ENCODE measurements at regions not wholly inside any gene's neighbourhood (a gene's known extent, or its start where the extent isn't known, plus 50 kb on each side); places are given as distances from the start of the nearest gene placed in this dataset.
"Not testable (repeated sequence)": the region's sequence is repeated elsewhere in the genome, so short reads cannot be mapped to it uniquely, and the experiment has no call there.

DNA sequence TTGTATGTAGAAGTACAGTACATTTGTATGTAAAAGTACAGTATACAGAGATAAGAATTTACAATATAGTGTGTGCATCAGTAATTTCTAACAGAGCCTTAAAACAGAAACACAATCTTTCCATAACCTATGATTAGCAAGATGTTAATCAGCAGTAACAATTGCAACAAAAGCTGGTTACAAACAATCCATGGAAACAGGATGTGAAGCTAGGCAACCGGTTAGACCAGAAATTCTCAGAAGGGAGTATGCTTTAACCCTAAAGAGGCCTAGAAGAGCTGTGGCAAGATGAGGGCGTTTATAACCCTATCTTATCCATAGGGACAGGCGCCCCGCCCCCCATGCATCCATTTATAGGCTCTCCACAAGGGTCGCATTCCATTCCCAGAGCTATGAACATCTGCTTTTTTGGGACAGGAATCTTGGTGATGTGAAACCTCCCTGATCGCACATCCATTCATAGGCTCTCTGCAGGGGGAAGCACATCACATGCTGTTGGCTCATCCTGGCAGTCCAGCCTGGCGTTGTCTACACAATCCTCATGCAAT, 180.3 kb downstream of the PDGFRA start:
- DNase-seq: not testable (repeated sequence)

DNA sequence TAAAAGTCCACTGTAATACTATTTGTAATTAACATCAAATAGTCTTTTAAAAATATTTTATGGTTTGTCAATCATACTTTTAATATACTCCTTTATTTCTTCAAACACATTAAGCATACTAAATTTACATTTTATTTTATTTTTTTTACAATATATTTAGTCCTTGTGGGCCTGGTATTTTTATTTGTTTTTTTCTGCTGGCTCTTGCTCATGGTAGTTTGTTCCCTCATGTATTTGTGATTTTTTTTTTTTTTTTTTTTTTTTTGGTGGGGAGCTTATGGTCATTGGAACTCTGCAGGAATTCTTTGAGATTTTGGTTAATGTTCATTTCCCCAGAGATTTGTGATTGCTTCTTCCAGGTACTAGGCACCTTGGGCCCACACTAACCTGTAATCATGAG, 185.5 kb downstream of the PDGFRA start:
- DNase-seq: no peak

DNA sequence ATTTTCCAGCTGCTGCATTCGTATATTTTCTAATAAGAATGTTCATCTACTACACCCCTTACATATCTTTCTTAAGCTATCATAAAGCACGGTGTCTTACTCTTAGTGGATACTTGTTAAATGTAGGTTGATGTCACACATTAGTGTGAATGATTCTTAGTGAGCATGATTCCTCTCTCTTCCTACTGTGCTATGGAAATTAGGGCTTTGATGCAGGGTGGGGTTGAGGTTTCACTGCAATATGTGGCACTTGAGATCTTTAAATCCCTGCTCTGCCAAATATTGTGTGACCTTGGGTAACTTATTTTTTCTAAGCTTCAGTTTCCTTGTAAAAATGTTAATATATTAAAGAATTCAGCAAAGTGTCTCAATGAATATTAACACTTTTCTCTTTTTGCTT, 188.4 kb downstream of the PDGFRA start:
- DNase-seq: no peak

DNA sequence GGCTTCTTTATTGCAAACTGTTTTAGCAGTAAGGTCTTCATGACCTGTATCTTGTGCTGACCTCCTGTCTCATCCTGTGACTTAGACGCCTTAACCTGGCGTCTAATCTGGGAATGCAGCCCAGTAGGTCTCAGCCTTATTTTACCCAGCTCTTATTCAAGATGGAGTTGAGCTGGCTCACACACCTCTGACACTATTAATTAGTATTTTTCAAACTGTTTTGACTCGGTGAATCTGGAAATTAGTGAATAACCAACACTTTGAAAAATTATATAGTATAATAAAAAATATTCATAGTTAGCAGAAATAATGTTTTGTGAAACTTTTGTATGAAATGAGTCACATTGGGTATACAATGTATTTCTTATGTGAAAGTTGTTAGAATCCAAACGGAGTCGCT, 189.4 kb downstream of the PDGFRA start:
- DNase-seq: no peak

DNA sequence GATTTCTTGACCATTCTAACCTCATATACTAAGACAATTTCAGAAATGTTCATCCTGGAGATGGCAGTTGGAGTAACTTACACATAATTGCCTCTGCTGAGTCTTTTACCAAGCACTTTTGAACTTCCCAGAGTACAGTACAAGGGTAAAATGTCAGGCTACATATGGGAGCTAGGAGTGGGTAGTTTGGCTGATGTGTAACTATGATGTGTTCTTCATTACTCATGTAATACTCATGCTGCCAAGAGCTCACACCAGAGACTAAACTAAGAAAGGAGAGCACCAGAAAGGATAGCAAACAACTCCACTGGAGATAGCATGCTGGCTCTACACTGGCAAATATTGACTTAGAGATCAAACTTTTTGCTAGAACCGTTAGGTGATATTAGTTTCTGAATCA, 194.0 kb downstream of the PDGFRA start:
- DNase-seq: no peak

DNA sequence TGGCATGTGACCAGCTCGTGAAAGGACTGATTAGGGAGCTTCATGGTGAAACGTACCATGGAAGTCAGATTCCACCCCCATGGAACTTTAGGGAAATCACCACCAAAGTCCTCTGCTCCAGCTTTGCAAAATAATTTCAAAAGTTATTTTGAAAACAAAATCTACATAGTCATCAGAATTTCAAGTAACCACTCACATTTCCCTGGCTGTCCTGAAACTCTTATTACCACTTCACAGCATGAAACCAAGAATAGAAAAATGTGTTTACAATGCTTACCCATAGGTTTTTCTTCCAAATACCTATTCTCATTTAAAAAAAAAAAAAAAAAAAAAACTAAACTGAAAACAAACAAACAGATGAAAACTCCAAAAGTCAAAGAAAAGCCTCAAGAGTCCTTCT, 198.7 kb downstream of the PDGFRA start:
- DNase-seq: no peak

DNA sequence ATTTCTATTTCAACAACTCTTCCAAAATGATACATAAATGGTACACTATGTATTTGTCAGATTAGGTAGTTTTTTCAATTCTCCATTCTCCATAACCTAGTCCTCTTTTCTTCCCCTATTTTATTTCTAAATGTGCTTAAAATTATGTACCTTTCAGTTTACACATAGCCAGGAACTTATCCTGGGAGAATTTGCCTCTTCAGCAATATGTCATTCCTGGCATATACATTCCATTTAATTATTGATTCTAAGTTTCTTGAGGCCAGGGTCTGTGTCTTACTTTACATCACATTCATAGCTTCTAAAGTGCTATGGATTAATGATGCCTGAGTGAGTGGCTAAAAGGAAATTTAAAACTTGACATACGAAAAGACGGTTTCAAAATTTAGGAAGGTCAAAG, 199.8 kb downstream of the PDGFRA start:
- no peak for DNase-seq

DNA sequence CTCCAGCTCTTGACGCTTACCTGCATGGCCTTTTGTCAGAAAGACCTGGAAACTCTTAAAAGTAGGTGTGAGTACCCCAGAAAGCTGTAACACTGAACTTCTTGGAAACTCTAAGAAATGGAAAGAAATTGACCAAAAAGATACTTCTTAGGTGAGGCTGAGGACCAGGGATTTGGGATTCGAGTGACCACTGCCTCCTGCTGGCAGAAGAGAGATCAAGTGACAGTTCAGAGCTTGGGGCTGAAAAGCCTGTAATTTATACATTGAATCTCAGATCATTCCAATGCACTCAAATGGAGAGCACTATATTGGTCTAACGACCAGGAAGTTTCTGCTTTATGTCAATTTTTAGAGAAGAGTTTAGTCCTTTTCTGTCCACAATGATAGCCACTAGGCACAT, 204.6 kb downstream of the PDGFRA start:
- DNase-seq: no peak

DNA sequence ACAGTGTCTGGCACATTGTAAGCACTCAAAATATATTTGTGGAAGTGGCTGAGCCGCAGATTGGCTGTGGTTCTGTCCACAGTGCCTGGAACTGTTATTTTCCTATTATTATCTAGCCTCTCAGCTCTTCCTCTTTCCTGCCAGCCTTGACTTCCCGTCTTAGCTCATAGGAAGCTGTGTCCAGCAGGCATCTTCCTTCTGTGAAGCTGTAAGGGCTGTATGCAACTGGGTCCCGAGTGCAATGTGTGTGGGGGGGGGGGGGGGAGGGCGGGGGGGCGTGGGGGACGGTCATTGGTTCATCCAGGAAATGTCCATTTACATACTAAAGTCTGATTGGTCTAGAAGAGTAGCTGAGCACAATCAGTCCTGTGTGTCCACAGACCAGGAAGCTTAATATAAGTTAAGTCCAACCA, 210.7 kb downstream of the PDGFRA start:
- no peak for DNase-seq

DNA sequence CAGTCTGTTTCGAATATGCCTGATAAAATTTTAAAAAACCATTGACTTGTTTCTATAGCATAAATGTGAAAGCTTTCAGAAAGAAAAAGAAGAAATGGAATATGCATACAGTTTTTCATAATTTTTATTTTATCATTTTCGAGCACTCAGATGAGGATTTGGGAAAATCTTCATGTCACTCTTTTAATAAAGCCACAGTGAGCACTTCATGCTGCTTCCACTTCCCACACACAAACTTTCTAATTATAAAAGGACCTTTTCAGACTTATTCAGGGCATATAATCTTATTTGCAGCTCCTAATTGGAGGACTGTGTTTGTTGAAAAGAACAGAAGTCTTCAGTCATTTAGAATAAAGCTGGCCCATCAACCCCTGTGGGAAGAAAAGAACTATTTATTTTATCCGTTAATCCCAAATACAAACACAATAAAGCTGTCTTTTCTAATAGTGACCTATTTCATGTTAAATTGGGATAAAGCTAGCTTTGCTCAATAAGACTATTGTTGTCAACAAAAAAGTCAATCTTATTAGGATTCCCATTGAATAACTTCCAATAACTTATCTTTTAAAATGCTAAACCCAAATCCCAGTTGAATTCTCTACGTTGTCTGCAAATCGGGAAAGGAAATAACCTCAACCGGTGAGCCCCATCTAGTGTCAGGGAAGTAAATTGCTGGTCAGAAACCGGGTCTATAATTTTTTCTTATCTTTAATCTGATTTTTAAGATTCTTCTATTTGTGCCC, 211.5 kb downstream of the PDGFRA start:
- peak; percentile 3 for DNase-seq

DNA sequence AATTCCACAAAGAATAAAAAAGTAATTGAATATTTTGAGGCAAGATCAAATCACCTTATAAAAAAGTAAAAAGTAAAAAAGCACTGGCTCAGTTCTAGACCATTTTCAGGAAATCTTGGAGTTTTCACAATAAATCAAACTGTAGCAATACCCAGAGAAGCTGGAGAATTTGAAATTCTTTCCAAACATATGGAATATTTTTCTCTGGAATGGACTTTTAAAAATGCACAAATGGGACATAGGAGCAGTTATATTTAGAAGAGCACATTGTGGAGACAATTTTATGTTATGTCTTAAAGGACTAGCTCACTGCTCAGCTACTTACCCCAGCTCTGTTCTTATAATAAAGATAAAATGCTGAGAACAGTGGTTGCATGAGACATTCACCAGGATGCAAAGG, 211.9 kb upstream of the KIT start:
- DNase-seq: no peak

DNA sequence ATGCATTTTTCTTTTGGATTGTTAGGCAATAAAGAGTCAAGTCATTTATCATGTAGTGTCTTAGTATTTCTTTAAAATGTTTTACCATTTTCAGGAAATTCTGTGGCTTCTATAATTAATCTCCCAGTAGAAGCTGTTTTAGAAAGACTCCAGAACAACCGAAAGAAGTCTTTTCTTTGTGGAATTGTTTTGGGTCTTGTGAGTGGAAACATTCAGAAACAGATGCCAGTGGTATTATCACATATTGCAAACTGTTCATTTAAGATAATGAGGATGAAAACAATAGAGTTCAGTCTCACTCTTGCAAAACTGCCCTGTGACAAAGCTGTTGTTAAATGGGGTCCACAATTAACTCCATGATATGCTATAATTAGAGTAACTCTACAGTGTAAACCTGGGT, 211.2 kb upstream of the KIT start:
- DNase-seq: no peak

DNA sequence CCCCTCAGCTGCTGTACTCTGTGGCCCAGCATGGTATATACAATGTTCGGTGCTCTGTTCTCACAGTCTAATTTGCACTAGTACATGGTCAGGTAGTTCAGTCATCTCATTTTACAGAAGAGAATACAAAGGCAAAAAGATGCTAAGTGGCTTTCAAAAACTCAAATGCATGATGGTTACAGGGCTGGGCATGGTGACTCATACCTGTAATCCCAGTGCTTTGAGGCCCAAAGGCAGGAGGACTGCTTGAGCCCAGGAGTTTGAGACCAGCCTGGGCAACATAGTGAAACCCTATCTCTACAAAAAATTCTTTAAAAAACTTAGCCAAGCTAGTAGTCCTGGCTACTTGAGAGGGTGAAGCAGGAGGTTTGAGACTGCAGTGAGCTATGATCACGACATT, 210.5 kb upstream of the KIT start:
- DNase-seq: no peak

DNA sequence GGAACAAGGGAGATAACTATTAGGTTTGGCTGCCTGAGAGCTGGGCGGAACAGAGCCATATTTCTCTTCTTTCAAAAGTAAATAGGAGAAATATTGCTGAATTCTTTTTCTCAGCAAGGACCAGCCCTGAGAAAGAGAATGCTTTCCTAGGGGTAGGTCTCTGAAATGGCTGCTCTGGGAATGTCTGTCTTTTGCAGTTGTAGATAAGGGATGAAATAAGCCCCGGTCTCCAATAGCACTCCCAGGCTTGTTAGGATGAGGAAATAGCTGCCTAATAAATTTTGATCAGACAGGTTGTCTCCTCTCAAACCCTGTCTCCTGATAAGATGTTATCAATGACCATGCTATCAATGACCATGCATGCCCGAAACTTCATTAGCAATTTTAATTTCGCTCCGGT, 207.8 kb upstream of the KIT start:
- no peak for DNase-seq

DNA sequence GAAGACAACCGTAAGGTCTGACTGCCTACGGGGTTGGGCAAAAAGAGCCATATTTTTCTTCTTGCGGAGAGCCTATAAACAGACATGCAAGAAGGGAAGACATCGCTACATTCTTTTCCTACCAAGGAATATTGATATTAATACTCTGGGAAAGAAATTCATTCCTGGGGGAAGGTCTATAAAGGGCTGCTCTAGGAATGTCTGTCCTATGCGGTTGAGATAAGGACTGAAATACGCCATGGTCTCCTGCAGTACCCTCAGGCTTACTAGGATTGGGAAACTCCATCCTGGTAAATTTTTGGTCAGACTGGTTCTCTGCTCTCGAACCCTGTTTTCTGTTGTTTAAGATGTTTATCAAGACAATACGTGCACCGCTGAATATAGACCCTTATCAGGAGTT, 190.8 kb upstream of the KIT start:
- not testable (repeated sequence) for DNase-seq

DNA sequence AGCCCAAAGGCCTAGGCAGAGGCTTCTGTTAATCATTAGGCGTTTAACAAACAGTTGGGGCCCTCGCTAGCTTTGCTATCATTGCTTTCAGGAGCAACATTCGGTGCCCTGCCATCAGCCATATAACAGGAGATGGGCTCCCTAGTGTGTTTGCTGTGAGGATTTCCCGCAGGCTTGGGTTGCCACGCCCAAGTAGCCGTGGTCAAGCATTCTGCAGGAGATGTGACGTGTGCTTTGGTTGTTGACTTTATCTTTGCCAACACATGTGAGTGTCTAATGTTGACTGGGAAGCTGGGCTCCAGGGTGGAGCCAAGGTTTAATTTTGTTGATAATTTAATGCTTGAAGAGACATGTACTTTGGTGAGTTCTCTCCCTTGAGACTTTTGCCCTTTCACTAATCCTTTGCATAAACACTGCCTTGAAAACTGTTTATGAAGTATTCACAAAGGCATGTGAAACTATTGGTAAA, 184.6 kb upstream of the KIT start:
- DNase-seq: no peak

DNA sequence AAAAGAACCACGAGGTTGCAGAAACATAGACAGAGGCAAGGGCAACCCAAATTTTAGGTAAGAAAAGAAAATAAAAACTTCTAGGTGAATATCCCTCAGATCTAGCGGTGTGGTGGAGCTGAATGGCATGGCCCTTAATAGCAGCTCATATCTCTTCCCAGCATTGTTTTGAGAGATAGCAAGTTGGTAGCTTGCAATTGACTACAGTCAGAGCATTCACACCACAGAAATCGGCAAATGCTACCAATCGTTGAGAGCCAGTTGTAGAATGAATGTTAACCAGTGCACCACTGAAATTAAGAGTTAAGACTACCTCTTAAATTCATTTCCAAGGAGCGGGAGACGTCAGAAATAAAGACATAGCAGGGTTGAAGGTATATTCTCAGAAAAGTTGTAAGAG, 184.0 kb upstream of the KIT start:
- DNase-seq: no peak

DNA sequence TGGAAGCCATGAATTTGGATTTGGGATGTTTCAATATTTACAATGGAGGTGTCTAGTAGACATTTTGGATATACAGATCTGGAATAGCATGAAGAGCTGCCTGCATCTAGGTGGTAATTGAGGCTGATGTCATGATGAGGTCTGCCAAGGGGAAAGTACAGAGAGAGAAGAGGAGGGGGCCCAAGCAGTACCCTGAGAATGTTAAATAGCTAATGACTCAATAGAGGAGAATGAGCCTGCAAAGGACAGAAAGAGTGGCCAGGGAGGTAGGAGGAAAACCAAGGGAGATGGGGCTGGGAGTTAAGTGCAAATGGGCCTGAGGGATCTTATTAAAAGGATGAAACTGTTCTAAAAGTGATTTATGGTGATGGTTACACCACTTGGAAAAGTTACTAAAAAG, 182.2 kb upstream of the KIT start:
- DNase-seq: no peak

DNA sequence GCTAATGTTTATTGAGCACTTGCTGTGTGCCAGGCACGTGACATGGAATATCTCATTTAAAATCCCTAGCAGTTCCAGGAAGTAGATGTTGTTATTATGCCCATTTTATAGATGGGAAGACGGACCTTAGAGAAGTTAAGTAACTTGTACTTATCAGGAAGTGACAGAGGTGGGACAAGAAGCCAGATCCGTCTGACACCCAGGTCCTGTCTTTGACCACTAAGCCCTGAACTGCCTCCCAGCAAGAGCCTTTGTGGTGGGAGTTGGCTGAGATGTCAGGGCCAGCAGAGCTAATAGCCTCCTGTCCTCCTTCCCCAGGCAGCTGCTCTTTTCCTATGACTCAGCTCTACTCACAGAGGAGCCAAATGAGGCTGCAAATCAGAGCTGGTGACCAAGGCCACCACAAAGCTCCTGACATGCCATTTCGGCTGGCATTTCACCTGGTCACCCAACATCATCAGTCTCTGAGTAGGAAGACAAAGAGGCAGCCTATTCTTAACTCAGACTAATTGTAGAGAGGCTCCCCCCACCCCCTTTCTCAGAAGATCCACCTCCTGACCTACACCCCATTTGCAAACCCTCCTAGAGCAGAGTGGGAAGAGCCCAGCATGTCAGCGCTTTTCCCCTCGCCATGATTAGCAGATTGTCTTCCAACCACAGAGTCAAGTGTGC, 175.1 kb upstream of the KIT start:
- DNase-seq: no peak

DNA sequence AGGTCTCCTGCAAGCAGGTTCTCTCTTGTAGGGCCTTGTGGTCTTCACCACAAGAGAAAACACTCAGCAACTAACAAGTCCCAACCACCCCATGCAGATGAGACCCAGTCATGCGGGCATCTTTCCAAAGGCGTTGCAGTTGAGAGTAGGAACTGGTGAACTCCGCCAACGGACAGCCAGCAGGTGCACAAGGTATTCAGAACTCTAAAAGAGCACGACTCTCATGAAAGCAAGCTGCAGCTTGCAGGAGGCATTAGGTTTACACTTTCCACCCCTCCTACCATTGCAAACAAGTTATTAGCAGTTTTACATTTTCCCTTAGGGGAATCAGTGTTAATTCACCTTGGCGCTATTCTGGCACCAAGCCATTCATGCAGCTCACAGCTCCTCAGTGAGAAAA, 173.4 kb upstream of the KIT start:
- DNase-seq: peak; percentile 92

DNA sequence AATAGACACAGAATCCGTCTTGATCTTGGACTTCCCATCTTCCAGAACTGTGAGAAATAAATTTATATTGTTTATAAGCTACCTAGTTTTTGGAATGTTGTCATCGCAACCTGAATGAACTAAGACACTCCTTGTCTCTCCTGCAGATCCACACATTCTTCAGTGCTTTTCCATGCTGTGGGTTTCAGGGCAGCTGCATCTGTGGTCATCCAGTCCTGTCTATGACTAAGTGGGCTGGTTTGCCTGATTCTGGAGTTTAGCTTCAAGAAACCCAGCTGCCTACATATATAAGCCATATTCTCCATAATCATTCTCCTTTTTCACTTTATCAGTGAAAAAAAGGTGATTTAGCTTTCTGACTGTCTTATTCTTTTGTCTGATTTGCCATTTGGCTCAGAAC, 170.3 kb upstream of the KIT start:
- DNase-seq: no peak

DNA sequence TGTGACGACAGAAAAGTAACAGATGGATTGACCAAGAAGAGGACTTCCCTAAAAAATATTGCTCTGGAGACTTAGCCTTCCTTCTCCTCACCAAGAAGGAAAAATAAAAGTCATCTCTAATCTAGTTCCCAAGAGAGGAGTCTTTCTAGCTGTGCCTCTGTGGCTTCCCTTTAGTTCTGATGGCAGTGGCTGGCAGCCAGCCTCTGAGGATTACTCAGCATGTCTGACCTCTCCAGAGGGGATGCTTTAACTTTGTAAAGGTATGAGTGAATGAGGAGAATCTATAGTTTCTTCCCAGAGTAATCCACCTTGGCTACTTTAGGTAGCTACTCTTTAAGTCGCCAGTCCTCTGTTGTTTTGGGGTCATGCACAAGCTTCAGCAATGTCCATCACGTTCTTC, 163.9 kb upstream of the KIT start:
- no peak for DNase-seq

DNA sequence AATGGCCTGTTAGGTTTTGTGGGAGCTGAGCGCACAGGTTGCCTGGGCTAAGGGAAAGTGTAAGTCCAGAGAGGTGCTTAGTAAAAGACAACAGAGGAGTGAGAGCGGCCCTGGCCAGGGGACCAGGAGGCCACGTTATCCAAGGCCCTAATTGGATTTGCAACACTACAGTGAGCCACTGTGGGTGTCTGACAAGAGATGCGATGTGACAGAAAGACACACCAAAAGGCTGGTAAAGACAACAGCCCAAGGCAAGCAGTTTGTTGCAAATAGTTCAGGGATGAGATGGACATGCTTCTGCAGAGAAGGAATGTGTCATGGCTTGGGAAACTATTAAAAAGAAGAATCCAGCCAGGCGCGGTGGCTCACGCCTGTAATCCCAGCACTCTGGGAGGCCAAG, 162.7 kb upstream of the KIT start:
- no peak for DNase-seq

DNA sequence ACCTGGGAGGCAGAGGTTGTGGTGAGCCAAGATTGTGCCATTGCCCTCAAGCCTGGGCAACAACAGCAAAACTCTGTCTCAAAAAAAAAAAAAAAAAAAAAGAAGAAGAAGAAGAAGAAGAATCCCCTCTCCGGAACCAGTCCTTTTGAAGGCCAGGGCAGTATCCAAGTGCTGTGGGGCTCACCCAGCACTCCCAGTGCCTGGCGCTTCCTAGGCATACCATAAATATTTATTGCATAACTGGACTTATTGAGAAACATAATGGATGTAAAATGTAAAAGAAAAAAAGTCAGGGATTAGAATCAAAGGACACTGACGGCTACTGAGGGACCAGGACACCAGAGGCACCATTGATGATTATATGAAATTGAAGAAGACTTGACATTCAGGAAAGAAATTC, 162.1 kb upstream of the KIT start:
- DNase-seq: no peak

DNA sequence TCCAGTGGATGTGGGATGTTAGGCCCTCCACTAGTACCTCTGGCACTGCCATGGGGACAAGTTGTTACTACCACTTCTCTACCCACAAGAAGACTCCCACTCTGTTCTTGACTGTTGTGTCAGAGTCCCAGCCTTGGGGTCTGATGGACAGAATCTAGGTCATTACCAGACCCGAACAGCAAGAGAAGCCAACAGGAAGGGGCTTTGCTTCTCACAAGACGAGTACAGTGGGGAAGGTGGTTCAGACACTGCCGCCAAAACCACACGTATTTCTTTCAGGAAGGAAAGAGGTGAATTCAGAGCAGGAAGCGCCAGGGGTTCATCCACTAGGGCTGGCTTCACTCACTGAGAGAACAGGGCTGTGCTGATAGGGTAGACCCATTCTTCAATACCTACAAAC, 161.3 kb upstream of the KIT start:
- DNase-seq: no peak

Measured in NCI-H1436 (cell line).